ENCODE measurements at regions not wholly inside any gene's neighbourhood (a gene's known extent, or its start where the extent isn't known, plus 50 kb on each side); places are given as distances from the start of the nearest gene placed in this dataset.

DNA sequence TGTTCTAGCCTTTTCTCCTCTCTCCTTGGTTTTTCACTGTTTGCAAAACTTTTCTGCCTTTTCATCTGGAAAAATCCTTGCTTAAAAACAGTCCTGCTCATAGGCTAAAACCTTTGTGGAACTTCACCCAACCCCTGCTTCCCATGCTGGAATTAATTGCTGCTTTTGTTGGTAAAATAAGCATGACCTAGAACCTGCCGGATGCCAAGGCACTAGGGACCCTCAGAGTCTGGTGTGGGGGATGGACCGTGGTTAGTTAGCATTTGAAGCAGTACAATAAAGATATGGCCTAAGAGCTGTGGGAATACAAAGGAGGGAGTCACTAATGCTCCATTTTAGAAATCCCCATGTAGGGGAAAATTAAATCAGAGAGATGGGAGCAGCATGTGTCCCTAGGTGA, 326.3 kb downstream of the KCNRG start:
- TF ChIP-seq, protein P1, sequence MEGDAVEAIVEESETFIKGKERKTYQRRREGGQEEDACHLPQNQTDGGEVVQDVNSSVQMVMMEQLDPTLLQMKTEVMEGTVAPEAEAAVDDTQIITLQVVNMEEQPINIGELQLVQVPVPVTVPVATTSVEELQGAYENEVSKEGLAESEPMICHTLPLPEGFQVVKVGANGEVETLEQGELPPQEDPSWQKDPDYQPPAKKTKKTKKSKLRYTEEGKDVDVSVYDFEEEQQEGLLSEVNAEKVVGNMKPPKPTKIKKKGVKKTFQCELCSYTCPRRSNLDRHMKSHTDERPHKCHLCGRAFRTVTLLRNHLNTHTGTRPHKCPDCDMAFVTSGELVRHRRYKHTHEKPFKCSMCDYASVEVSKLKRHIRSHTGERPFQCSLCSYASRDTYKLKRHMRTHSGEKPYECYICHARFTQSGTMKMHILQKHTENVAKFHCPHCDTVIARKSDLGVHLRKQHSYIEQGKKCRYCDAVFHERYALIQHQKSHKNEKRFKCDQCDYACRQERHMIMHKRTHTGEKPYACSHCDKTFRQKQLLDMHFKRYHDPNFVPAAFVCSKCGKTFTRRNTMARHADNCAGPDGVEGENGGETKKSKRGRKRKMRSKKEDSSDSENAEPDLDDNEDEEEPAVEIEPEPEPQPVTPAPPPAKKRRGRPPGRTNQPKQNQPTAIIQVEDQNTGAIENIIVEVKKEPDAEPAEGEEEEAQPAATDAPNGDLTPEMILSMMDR (IDR thresholded peaks at IDR 0.05; ENCODE audit: low read depth, low read length, missing control alignments) = no peak
- DNase-seq (ENCODE audit: extremely low read depth, low read depth) = no peak
- H3K4me3 ChIP-seq (replicated peaks; ENCODE audit: low read depth, low read length) = no peak overlapping the region

DNA sequence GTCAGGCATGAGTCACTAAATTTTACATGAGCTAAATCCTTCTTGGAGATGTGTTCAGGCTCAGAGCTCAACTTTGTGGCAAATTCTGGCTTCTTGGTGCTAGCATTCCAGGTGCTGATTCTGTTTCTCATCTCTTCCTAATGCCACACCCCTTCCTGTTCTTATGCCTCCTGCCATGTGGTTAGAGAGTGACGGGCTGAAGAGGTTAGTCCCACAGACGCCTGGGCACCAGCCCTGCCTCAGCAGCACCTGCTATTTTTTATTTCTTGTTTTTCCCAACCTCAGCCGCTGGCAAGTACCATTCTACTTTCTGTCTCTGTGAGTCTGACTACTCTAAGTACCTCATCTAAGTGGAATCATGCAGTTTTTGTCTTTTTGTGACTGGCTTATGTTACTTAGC, 329.5 kb downstream of the KCNRG start:
- no peak overlapping the region for H3K4me3 ChIP-seq (replicated peaks; ENCODE audit: low read depth, low read length)
- DNase-seq (ENCODE audit: extremely low read depth, low read depth) = no peak
- TF ChIP-seq, protein P1 (IDR thresholded peaks at IDR 0.05; ENCODE audit: low read depth, low read length, missing control alignments) = no peak

DNA sequence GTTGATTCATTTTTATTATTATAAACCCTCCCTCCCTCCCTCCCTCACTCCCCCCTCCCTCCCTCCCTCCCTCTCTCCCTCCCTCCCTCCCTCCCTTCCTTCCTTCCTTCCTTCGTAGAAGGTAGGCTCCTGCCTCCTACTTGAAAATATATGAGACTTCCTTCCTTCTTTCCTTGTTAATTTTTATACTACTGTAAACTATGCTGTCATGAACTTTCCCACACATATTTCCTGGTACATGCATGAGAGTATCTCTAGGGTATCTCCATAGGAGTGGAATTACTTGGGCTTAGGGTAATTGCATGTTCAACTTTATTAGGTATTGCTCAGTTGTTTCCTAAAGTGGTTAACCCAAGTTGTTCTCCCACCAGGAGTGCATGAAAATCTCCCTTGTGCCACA, 330.6 kb downstream of the KCNRG start:
- TF ChIP-seq, protein P1 (IDR thresholded peaks at IDR 0.05; ENCODE audit: low read depth, low read length, missing control alignments) = no peak
- no peak for DNase-seq (ENCODE audit: extremely low read depth, low read depth)
- no peak overlapping the region for H3K4me3 ChIP-seq (replicated peaks; ENCODE audit: low read depth, low read length)

DNA sequence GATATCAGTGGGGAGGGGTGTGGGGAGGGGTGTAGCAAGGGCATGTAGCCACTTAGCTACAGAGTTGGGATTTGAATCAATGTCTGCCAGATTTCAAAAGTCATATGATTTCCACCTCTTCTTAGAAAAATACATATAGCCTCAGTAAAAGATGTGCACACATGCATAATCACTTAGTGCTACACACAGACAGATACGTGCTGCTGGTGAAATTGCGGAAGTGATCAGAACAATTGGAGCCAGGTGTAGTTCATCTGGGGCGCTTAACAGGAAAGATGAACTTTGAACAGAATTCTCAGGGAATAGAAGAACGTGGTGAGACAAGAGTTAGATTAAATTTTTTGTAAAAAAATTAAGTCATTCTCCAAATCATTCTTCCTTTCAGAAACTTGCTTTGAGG, 333.1 kb downstream of the KCNRG start:
- TF ChIP-seq, protein P1 (IDR thresholded peaks at IDR 0.05; ENCODE audit: low read depth, low read length, missing control alignments) = no peak
- H3K4me3 ChIP-seq (replicated peaks; ENCODE audit: low read depth, low read length) = no peak overlapping the region
- no peak for DNase-seq (ENCODE audit: extremely low read depth, low read depth)

DNA sequence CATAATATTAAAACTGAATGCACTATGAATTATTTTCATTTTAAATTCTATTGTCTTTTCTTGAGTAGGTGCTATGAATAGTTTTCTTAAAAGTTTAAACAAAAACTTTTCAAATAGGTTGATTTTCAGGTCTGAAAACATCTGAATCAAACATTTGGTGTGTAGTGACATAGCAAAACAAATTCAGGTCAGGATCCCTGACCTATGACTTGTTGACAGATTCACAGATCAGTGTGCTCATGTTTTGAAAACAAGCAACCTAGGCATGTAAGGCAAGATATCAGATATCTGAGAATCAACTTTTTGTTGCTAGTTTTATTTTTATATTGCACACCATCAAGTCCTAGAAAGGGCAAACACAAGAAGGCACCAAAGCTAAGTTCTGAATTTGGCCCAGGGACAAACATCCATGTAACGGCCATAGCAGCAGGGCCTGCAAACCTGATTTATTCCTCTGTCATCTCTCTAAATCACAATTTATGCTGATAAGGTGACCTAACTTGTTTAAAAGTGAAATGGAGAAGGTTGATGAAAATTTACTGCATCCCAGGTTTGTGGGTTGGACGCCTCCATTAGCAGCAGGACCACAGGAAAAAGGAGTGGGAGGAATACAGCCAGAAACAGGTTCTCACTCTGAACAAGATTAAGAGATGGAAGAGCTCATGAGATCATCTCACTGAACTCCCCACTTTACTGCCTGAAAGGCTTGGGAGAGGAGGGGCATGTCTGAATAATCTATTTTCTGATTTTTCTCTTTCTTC, 337.7 kb downstream of the KCNRG start:
- DNase-seq (ENCODE audit: extremely low read depth, low read depth) = no peak
- TF ChIP-seq, protein P1 (IDR thresholded peaks at IDR 0.05; ENCODE audit: low read depth, low read length, missing control alignments) = no peak
- no peak overlapping the region for H3K4me3 ChIP-seq (replicated peaks; ENCODE audit: low read depth, low read length)

DNA sequence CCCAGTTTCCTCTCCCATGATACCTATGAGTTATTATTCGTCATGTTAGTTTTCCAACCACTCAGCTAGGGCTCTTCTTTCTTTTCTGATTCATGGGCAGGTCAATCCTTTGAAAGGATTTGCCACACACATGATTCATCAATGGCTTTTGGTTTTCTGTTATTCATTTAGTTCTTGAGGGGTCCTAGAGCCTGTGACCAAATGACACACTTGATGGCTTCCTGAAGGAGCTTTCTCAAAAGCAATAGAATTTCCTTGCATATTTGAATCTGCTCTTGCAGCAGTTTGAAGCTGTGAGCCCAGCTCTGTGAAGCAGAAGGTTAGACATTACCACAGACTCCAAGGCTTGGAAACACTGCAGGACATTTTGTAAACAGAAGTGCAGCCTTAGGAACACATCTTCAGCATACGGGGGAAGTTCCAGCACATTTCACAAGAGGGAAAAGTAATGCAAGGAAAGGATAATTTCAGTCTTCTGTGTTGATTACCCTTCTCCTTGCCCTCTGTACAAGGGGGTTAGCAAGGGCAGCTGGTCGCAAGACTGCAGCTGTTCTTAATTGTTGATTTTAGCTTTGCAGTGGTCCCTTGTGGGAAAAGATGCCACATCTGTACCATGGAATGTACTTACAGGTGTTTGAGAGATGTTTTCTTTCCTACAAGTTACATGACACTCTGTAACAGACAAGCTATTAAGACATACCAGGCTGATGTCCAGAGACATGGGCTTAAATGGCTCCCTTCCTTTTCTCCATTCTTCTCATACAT, 338.6 kb downstream of the KCNRG start:
- TF ChIP-seq, protein P1 (IDR thresholded peaks at IDR 0.05; ENCODE audit: low read depth, low read length, missing control alignments) = no peak
- H3K4me3 ChIP-seq (replicated peaks; ENCODE audit: low read depth, low read length) = no peak overlapping the region
- DNase-seq (ENCODE audit: extremely low read depth, low read depth) = no peak
